ENCODE measurements at regions not wholly inside any gene's neighbourhood (a gene's known extent, or its start where the extent isn't known, plus 50 kb on each side); places are given as distances from the start of the nearest gene placed in this dataset.

GRCh38 chr1:99365141-99365540 lies 100.8 kb downstream of the PLPPR4 start:
- TF ChIP-seq POLR2A (IDR thresholded peaks at IDR 0.05) (no peak), POLR2AphosphoS5 (IDR thresholded peaks at IDR 0.05) (no peak)
